ENCODE measurements at regions not wholly inside any gene's neighbourhood (a gene's known extent, or its start where the extent isn't known, plus 50 kb on each side); places are given as distances from the start of the nearest gene placed in this dataset.

DNA sequence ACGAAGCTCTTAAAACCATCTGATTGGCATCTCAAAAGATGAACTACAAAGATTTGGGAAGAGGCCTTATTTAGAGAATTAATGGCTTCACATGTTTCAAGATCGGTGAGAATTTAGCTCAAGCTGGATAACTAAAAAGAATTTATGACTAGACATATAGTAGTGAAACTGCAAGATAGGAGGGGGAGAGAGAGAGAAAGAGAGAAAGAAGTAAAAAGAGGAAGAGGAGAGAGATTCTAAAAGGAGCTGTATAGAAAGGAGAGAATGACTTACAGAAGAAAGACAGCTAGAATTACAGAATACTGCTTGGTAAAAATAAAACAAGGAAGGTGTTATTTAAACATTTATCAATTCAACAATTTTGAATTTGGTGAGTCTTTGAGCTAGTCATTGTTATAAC is 592.3 kb downstream of the SH2D4B start:
- TF ChIP-seq, protein P1, sequence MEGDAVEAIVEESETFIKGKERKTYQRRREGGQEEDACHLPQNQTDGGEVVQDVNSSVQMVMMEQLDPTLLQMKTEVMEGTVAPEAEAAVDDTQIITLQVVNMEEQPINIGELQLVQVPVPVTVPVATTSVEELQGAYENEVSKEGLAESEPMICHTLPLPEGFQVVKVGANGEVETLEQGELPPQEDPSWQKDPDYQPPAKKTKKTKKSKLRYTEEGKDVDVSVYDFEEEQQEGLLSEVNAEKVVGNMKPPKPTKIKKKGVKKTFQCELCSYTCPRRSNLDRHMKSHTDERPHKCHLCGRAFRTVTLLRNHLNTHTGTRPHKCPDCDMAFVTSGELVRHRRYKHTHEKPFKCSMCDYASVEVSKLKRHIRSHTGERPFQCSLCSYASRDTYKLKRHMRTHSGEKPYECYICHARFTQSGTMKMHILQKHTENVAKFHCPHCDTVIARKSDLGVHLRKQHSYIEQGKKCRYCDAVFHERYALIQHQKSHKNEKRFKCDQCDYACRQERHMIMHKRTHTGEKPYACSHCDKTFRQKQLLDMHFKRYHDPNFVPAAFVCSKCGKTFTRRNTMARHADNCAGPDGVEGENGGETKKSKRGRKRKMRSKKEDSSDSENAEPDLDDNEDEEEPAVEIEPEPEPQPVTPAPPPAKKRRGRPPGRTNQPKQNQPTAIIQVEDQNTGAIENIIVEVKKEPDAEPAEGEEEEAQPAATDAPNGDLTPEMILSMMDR (IDR thresholded peaks at IDR 0.05), result no peak
- no peak for TF ChIP-seq EZH2 (IDR thresholded peaks at IDR 0.05; ENCODE audit: borderline replicate concordance, insufficient read depth, low read depth, low read length, poor library complexity, severe bottlenecking)

All from B cell (primary cell).